ENCODE measurements at regions not wholly inside any gene's neighbourhood (a gene's known extent, or its start where the extent isn't known, plus 50 kb on each side); places are given as distances from the start of the nearest gene placed in this dataset.

DNA sequence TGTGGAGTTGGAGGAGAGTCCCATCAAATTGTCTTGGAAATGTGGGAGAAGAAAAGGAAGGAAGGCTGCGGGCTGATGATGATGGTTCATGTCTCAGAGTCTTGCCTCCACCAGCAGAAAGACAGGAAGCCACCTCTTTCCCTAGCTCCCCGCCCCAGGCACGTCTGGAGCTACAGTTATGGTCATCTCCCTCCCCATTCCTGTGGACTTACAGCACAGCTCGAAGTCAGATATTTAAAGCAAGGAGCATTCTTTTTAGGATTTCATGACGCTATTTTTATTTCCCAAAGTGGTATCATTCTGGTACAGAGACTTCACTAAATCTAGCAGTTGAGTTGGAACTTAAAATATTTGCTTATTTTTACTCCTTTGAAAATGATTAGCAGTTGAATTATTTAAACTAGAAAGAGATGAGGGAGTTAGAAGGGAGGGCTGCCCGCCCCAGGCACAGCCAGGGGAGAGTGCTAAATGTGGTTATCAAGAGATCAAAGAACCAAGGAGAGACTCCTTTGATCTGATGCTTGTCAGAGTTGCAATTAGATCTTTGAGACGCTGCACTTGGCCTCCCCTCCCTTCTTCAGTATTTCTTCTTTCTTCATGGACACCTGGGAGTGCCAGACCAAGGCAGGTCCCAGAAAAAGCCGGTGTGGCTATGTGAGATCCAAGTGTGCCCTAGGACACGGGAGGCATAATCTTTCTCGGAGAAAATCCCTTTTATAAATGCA is 199.9 kb upstream of the SOX4 start:
- TF ChIP-seq POLR2A (IDR thresholded peaks at IDR 0.05): no peak
- TF ChIP-seq, protein P1, sequence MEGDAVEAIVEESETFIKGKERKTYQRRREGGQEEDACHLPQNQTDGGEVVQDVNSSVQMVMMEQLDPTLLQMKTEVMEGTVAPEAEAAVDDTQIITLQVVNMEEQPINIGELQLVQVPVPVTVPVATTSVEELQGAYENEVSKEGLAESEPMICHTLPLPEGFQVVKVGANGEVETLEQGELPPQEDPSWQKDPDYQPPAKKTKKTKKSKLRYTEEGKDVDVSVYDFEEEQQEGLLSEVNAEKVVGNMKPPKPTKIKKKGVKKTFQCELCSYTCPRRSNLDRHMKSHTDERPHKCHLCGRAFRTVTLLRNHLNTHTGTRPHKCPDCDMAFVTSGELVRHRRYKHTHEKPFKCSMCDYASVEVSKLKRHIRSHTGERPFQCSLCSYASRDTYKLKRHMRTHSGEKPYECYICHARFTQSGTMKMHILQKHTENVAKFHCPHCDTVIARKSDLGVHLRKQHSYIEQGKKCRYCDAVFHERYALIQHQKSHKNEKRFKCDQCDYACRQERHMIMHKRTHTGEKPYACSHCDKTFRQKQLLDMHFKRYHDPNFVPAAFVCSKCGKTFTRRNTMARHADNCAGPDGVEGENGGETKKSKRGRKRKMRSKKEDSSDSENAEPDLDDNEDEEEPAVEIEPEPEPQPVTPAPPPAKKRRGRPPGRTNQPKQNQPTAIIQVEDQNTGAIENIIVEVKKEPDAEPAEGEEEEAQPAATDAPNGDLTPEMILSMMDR (IDR thresholded peaks at IDR 0.05): no peak
